ENCODE measurements at regions not wholly inside any gene's neighbourhood (a gene's known extent, or its start where the extent isn't known, plus 50 kb on each side); places are given as distances from the start of the nearest gene placed in this dataset.
"Not testable (repeated sequence)": the region's sequence is repeated elsewhere in the genome, so short reads cannot be mapped to it uniquely, and the experiment has no call there.

- Histone ChIP-seq H2AFZ (ENCODE audit: low read depth, low read length) (no peak overlapping the region), H3K4me3 (ENCODE audit: low read depth in 1 of 2, low read length in 2 of 2) (no peak overlapping the region), H3K27ac (ENCODE audit: low read length) (no peak overlapping the region), H3K79me2 (ENCODE audit: insufficient read depth, low read length) (no peaks in the 10 kb centered on the region), H3K36me3 (ENCODE audit: insufficient read depth, low read length) (no peaks in the 10 kb centered on the region), H3K27me3 (ENCODE audit: insufficient read depth, low read length, poor library complexity) (no peaks in the 10 kb centered on the region), H3K4me2 (ENCODE audit: insufficient read depth, low read length) (no peak overlapping the region), H3K9me3 (ENCODE audit: insufficient read depth, low read length, severe bottlenecking) (no peaks in the 10 kb centered on the region), H4K20me1 (ENCODE audit: insufficient read depth, low read length) (no peaks in the 10 kb centered on the region), H3K4me1 (ENCODE audit: insufficient read depth, low read length) (no peaks in the 10 kb centered on the region), H3K9ac (ENCODE audit: low read depth, low read length) (no peak overlapping the region)
- DNase-seq (no peak), ATAC-seq (ENCODE audit: insufficient read depth, low read depth) (no peak)
- no peak for TF ChIP-seq EZH2 (IDR thresholded peaks at IDR 0.05; ENCODE audit: borderline replicate concordance, low read depth, low read length, severe bottlenecking)
- TF ChIP-seq CTCF (IDR thresholded peaks at IDR 0.05; ENCODE audit: borderline replicate concordance, extremely low read depth, low read length, poor library complexity, severe bottlenecking) = no peak
Measured at GRCh38 chr2:77746780-77747179, 224.6 kb upstream of the LRRTM4 start.

DNA sequence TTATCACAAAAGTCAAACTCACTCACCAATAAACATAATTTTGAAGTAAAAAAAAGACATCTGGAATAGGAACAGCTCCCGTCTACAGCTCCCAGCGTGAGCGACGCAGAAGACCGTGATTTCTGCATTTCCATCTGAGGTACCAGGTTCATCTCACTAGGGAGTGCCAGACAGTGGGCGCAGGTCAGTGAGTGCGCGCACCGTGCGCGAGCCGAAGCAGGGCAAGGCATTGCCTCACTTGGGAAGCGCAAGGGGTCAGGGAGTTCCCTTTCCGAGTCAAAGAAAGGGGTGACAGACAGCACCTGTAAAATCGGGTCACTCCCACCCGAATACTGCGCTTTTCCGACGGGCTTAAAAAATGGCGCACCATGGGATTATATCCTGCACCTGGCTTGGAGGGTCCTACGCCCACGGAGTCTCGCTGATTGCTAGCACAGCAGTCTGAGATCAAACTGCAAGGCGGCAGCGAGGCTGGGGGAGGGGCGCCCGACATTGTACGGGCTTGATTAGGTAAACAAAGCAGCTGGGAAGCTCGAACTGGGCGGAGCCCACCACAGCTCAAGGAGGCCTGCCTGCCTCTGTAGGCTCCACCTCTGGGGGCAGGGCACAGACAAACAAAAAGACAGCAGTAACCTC lies 231.7 kb upstream of the LRRTM4 start:
- H3K4me2 ChIP-seq (ENCODE audit: insufficient read depth, low read length); H4K20me1 ChIP-seq (ENCODE audit: insufficient read depth, low read length); H3K79me2 ChIP-seq (ENCODE audit: insufficient read depth, low read length); H3K4me3 ChIP-seq (ENCODE audit: low read depth in 1 of 2, low read length in 2 of 2); DNase-seq; H3K27me3 ChIP-seq (ENCODE audit: insufficient read depth, low read length, poor library complexity); ATAC-seq (ENCODE audit: insufficient read depth, low read depth); H2AFZ ChIP-seq (ENCODE audit: low read depth, low read length); H3K9ac ChIP-seq (ENCODE audit: low read depth, low read length); H3K36me3 ChIP-seq (ENCODE audit: insufficient read depth, low read length); H3K4me1 ChIP-seq (ENCODE audit: insufficient read depth, low read length); H3K27ac ChIP-seq (ENCODE audit: low read length); H3K9me3 ChIP-seq (ENCODE audit: insufficient read depth, low read length, severe bottlenecking): not testable (repeated sequence)

DNA sequence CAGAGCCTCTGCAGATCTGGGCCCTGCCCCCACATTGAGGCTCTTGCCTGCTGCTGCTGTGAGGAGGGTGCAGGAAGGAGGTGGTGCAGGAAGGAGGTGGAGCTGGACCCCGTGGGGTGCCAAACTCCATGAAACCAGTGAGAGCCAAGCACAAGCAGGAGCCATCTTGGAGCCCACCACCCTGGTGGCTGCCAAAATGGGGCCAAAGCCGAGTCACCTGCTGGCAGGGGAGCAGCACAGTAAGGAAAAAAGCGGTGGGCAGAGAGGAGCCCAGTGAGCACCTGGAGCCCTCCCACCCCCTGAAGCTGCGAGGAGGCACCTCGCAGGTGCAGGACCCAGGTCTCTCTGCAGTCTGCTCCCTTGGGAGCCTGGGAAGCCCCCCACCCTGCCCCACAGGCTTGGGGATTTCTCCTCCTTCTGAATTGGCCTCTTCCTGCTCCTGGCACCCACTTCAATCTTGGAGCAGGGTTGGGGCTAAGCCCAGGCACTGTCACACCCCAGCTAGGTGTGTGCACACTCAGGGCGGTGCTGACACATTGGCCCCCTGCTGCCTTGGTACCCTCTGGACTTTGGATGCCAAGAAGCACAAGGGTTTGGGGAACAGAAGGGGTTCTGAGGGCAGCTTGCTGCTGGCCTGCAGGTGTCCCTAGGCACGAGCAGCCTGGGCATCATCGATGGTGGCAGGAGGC lies 245.4 kb upstream of the LRRTM4 start:
- no peak for ATAC-seq (ENCODE audit: insufficient read depth, low read depth)
- H3K79me2 ChIP-seq (ENCODE audit: insufficient read depth, low read length) = no peaks in the 10 kb centered on the region
- H3K9ac ChIP-seq (ENCODE audit: low read depth, low read length) = no peak overlapping the region

More for the DNA sequence above, 245.4 kb upstream of the LRRTM4 start:
- no peak overlapping the region for H3K4me2 ChIP-seq (ENCODE audit: insufficient read depth, low read length)
- TF ChIP-seq EZH2 (IDR thresholded peaks at IDR 0.05; ENCODE audit: borderline replicate concordance, low read depth, low read length, severe bottlenecking) (no peak), CTCF (IDR thresholded peaks at IDR 0.05; ENCODE audit: borderline replicate concordance, extremely low read depth, low read length, poor library complexity, severe bottlenecking) (no peak)
- DNase-seq = no peak
- H3K27ac ChIP-seq (ENCODE audit: low read length) = no peak overlapping the region
- H3K9me3 ChIP-seq (ENCODE audit: insufficient read depth, low read length, severe bottlenecking) = no peaks in the 10 kb centered on the region
- H2AFZ ChIP-seq (ENCODE audit: low read depth, low read length) = no peak overlapping the region
- H3K4me1 ChIP-seq (ENCODE audit: insufficient read depth, low read length) = no peaks in the 10 kb centered on the region
- no peaks in the 10 kb centered on the region for H3K36me3 ChIP-seq (ENCODE audit: insufficient read depth, low read length)
- H4K20me1 ChIP-seq (ENCODE audit: insufficient read depth, low read length) = no peaks in the 10 kb centered on the region
- no peak overlapping the region for H3K4me3 ChIP-seq (ENCODE audit: low read depth in 1 of 2, low read length in 2 of 2)
- H3K27me3 ChIP-seq (ENCODE audit: insufficient read depth, low read length, poor library complexity) = no peaks in the 10 kb centered on the region

Measured in DND-41 (cell line).